Transverse colon (tissue), 4 donors: ENCODE measurements at regions not wholly inside any gene's neighbourhood (a gene's known extent, or its start where the extent isn't known, plus 50 kb on each side); places are given as distances from the start of the nearest gene placed in this dataset.

ENCODE experiments used
- EP300 ChIP-seq: sonication (generic); formaldehyde crosslinking; IDR thresholded peaks from one replicate; pipeline ENCODE4 v1.6.1; 2017; ENCODE audit warnings: antibody characterized with exemption, low read depth
- POLR2A ChIP-seq: fragments of 450-650 bp; IDR thresholded peaks from one replicate; pipeline ENCODE4 v1.6.1; 2016; ENCODE audit warnings: antibody characterized with exemption, mild to moderate bottlenecking, moderate library complexity
- POLR2AphosphoS5 ChIP-seq, 3 donors: sonication (generic); formaldehyde crosslinking; IDR thresholded peaks; one replicate each; pipeline ENCODE4 v1.6.1; 2016; ENCODE audit warnings: antibody characterized with exemption in 3 of 3
- TF ChIP-seq, protein P1 (sequence below), 5 experiments: fragments of 200-600 bp in 3 of 5; fragments of 450-650 bp in 2 of 5; sonication (generic) in 3 of 5; IDR thresholded peaks; 1 replicate in 2 of 5; 2 replicates in 3 of 5; pipeline ENCODE4 v1.5.1; 2016 to 2017; ENCODE audit warnings: antibody characterized with exemption in 5 of 5, inconsistent platforms in 3 of 5, mild to moderate bottlenecking in 2 of 5, moderate library complexity in 1 of 5

DNA sequence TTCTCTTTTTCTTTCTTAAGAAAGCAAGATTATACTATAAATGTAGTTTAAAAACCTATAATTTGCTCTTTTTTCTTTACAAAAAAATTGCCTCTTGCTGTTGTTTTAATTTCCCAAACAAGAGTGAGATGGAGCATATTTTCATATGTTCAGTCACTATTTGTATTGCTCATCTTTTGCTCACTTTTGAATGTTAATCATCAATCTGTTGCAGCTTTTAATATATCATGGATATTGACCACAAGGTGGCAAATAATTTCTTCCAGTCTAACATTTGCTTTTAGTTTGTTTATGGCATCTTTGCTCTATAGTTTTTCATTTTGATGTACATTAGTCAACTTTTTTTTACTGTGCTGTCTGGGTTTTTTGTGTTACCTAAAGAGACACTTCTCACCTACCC, 112.6 kb upstream of the THRB start:
- TF ChIP-seq POLR2AphosphoS5 (IDR thresholded peaks at IDR 0.05) (no peak), POLR2A (no peak), EP300 (no peak)
- TF ChIP-seq, protein P1, sequence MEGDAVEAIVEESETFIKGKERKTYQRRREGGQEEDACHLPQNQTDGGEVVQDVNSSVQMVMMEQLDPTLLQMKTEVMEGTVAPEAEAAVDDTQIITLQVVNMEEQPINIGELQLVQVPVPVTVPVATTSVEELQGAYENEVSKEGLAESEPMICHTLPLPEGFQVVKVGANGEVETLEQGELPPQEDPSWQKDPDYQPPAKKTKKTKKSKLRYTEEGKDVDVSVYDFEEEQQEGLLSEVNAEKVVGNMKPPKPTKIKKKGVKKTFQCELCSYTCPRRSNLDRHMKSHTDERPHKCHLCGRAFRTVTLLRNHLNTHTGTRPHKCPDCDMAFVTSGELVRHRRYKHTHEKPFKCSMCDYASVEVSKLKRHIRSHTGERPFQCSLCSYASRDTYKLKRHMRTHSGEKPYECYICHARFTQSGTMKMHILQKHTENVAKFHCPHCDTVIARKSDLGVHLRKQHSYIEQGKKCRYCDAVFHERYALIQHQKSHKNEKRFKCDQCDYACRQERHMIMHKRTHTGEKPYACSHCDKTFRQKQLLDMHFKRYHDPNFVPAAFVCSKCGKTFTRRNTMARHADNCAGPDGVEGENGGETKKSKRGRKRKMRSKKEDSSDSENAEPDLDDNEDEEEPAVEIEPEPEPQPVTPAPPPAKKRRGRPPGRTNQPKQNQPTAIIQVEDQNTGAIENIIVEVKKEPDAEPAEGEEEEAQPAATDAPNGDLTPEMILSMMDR (IDR thresholded peaks at IDR 0.05): no peak
